HG03432 (cell line): ENCODE measurements at regions not wholly inside any gene's neighbourhood (a gene's known extent, or its start where the extent isn't known, plus 50 kb on each side); places are given as distances from the start of the nearest gene placed in this dataset.
A peak's percentile ranks its signal among the peaks of the same experiment; 100 is the strongest.

Source experiments
- ATAC-seq: cut with Tn5 transposase; IDR thresholded peaks from one replicate; pipeline ENCODE4 v1.9.1; 2021; ENCODE audit warnings: mild to moderate bottlenecking, moderate library complexity; ENCODE audit not compliant: unreplicated experiment

DNA sequence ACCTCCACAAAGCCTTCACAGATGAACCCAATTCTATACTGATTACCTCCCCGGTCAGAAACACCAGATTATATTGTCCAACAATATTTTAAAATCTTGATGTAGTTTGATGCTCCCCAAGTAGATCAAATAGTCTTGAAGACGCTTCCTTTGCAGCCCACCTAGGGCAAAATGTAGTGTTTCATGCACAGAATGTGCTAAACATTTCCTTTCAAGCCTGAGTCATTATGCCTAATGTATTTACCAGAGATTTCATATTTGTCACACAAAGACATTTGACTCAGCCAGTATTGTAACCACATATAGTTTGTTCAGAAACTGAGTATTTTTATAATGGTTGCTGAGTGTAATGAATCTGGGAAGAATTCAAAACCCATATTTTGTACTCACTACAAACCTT is 1396.8 kb downstream of the LRRC4C start:
- no peak for ATAC-seq

GRCh38 chr11:40061221-40061620 is 1398.2 kb downstream of the LRRC4C start:
- no peak for ATAC-seq

- ATAC-seq = no peak
These were observed 1404.8 kb downstream of the LRRC4C start for GRCh38 chr11:40054631-40055030.

- no peak for ATAC-seq
These were observed 1414.1 kb downstream of the LRRC4C start for GRCh38 chr11:40045312-40045711.

GRCh38 chr11:40037005-40037404 is 1422.4 kb downstream of the LRRC4C start:
- ATAC-seq = no peak

DNA sequence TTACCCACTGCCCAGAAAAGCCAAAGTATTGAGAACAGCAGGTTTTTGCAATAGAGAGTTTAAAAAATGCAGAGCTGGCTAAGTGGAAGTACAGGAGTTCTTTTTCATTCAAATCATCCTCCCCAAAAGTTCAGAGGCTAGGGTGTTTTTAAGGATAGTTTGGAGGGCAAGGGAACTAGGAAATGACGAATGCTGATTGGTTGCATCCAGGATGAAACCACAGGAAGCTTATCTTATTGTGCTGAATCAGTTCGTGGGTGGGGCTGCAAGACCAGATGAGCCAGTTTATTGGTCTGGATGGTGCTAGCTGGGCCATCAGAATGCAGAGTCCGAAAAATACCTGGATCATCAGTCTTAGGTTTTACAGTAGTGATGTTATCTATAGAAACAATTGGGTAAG is 1427.1 kb downstream of the LRRC4C start:
- ATAC-seq = no peak

GRCh38 chr11:40030867-40031266 is 1428.6 kb downstream of the LRRC4C start:
- no peak for ATAC-seq

DNA sequence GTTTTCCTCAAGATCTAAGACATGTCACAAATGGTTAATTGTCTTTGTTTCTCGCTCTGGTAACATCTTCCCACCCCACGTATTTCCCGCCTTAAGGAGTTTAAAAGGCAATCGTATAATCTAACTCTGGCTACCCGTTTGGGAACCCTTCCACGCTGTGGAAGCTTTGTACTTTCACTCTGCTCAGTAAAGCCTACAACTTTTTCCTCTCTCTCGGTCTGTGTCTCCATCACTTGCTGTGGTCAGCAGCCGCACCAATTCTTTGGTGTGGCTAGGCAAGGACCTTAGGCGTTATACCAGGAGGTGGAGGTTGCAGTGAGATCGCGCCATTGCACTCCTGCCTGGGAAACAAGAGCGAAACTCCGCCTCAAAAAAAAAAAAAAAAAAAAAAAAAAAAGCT is 1430.1 kb downstream of the LRRC4C start:
- no peak for ATAC-seq

- ATAC-seq = peak; percentile 97
These were observed 1431.7 kb downstream of the LRRC4C start for GRCh38 chr11:40027720-40028119.

DNA sequence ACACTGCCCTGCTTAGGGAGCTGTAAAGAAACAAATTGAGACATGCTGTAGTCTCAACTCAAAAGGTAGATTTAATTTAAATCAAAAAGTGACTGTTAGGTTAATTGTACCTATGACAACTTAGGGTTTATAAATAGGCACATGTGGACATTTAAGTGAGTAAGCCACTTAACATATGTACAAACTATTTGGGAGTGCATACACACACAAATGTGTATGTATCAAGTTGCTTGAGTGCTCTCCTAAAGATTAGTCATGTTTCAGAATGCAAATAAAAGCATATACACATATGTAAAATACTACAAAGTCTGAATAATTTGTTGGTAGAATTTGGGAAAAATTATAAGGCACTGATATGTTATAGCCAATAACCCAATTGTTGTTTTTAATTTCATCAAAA is 1435.7 kb downstream of the LRRC4C start:
- no peak for ATAC-seq

DNA sequence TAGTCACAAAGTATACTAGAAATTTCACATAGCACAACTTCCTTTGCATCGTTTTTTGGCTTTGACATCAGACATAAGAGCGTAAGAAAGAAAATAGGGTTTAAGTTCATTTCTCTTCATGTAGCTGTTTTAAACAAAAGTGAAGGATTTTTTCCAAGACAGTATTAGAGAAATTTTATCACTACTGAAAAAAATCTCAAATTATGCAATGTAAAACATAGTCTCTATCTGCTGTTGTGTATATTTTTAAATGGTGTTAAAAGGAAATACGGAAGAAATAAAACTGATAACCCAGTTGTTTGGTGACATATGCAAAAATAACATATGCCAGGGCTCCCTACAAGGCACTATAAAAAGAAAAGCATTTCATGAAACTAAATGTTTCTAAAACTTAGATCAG is 1449.4 kb downstream of the LRRC4C start:
- ATAC-seq = no peak

DNA sequence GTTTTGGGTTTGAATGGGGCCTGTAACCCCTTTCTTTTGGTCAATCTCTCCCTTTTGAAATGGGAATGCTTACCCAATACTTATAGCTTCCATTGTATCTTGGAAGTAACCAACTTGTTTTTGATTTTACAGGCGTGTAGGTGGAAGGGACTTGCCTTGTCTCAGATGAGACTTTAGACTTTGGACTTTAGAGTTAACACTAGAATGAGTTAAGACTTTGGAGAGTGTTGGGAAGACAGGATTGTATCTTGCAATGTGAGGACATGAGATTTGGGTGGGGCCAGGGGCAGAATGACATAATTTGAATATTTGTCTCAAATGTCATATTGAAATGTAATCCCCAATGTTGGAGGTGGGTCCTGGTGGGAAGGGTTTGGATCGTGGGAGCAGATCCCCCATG is 1466.9 kb downstream of the LRRC4C start:
- no peak for ATAC-seq

GRCh38 chr11:39990421-39990831 is 1469.0 kb downstream of the LRRC4C start:
- ATAC-seq = no peak

DNA sequence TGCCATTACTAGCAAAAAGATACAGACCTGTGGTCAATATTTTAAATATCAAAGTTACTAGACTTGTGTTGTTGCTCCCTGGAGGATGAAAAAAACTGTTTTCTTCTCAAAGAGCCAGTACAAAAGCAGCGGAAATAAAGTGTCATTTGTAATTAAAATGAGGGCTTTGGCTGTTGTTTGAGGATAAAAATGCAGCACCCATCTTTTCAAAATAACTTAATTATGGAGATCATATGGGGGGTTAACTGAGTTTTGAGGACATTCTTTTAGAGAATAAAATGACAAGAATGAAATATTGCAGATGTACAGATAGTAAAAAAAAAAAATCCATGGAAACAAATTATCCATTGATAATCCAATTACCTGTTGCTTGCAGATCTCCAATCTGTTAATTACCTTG is 1484.4 kb downstream of the LRRC4C start:
- ATAC-seq = no peak

DNA sequence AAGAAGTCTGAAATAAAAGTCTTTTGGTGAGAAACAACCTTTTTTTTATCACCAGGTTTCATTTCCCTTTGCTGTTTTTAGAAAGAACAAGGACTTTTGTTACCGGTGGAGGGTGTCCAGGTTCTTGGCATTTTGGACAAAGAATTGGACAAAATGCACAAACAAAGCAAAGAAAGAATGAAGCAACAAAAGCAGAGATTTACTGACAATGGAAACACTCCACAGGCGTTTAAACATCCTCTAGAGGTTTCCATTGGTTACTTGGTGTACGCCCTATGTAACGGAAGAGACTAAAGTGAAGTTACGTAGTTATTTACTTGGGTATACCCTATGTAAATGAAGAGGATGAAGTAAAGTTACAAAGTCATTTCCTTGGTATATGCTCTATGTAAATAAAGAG is 1487.0 kb downstream of the LRRC4C start:
- ATAC-seq = no peak

- ATAC-seq = no peak
These were observed 1487.5 kb downstream of the LRRC4C start for GRCh38 chr11:39971938-39972337.

DNA sequence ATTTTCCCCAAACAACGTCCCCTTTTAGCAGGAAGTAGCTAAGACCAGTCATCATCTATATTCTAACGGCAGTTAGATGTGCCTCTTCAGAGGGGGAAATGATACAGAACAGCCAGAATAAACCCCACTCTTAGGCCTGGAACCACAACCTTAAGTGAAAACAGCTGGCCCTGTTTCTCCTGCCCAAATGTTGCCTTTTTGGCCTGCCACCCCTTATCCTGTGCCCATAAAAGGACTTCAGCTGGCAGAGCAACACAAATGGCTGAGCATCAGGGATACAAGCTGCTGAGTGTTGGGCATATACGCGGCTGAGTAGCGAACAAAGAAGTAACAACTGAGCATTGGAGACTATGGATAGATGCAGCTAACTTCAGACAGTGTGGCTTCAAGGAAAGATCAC is 1491.4 kb downstream of the LRRC4C start:
- ATAC-seq = no peak

- ATAC-seq = no peak
These were observed 1493.8 kb downstream of the LRRC4C start for GRCh38 chr11:39965701-39966100.

GRCh38 chr11:39960206-39960605 is 1499.2 kb downstream of the LRRC4C start:
- no peak for ATAC-seq

DNA sequence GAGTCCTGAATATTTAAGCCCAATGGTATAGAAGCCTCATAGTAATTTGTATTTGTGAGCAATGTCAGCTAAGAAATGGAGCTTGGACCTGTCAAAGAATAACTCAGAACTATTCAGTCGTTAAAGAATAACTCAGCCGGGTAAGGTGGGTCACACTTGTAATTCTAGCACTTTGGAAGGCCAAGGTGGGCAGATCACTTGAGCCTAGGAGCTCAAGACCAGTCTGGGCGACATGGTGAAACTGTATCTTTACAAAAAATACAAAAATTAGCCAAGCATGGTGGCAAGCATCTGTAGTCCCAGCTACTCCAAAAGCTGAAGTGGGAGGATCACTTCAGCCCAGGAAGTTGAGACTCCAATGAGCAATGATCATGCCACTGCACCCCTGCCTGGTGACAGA is 1526.5 kb downstream of the LRRC4C start:
- no peak for ATAC-seq

- ATAC-seq = no peak
These were observed 1542.2 kb downstream of the LRRC4C start for GRCh38 chr11:39917256-39917655.

DNA sequence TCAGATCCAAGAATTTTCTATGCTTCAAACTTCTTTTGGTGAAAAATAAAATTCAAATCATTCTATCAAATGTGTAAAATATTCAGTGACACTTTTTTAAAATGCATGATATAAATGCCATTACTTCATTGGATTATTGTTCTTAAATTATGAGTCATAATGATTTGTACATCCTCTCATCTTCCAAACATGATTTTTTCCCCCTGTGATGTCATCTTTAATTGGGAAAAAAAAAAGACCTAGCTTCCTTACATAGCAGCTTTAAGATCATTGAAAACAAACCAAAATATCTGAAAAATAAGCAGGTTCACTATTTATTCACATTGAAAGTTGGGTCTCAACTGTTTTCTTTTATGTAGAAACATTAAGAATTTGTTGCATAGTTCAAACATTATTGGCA is 1549.4 kb downstream of the LRRC4C start:
- ATAC-seq = no peak

DNA sequence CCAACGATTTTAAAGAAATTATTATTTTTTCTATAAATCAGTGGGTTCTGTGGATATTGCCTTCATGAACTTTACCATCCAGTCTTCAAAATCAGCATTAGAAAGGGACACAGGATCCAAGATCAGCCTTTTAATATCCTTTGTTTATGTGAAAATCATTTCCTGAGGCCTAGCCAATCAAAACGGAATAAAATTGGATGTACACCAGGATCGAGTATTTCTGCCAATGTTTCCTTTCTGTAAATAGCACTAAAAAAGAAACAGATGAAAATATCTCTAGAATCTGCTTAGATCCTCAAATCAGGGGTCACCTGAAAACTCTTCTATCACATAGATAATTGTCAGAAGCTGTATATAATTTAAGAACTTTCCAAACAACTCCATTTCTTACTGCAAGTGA is 1598.5 kb downstream of the LRRC4C start:
- no peak for ATAC-seq

- no peak for ATAC-seq
These were observed 1642.2 kb downstream of the LRRC4C start for GRCh38 chr11:39817241-39817640.
